RPMI7951 (cell line): ENCODE measurements at regions not wholly inside any gene's neighbourhood (a gene's known extent, or its start where the extent isn't known, plus 50 kb on each side); places are given as distances from the start of the nearest gene placed in this dataset.
"Not testable (repeated sequence)": the region's sequence is repeated elsewhere in the genome, so short reads cannot be mapped to it uniquely, and the experiment has no call there.

Experiments
- DNase-seq: peaks from one replicate; pipeline ENCODE4 v3.0.0-alpha.2; 2012; ENCODE audit warnings: low read depth

- DNase-seq: no peak
These were observed 528.7 kb upstream of the DPP6 start for GRCh38 chr7:153523320-153524015.

GRCh38 chr7:153524070-153524601, 528.1 kb upstream of the DPP6 start:
- DNase-seq: no peak

- no peak for DNase-seq
These were observed 523.1 kb upstream of the DPP6 start for GRCh38 chr7:153529100-153529499.

DNA sequence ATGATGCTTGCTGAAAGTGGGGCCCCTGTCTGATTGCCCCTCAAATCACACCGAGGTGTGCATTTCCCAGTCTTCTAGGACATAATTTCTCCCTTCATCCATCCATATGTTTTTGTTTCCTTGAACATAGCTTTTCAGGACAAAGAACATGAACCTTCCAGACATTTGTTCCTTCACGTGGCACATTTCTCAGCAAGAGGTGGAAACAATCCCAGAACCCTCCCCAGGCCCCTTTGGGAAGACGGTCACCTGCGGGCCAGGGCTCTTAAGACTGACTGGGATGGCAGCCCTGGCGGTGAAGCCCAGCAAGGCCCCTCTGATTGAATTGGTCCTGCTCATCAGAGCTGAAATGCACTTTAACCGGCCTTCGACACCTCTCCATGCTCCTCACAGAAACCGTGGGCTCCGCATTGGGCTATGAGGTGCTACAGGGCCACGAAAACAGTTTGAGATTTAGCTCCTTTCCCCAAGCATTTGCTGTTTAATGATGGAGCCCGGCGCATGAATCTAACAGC, 522.5 kb upstream of the DPP6 start:
- DNase-seq: no peak

DNA sequence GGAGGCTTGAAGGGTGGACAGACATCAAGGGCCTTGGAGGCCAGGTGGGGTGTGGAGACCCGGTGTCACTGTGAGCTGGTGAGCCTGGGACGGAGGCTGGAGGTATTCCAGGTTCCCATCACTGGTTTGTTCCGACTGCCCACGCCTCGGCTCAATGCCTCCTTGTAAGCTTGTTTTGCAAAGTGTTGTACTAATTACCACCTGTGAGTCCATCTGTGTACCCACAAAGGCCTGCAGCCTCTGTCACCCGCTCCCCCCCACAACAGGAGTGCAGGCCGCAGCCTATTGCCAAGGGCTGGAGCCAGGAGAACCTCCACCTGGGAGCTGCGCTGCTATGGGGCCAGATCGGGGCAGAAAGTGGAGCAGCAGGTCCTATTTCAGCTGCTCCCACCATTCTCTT, 521.8 kb upstream of the DPP6 start:
- DNase-seq: no peak

GRCh38 chr7:153532326-153532725, 519.9 kb upstream of the DPP6 start:
- DNase-seq: no peak

DNA sequence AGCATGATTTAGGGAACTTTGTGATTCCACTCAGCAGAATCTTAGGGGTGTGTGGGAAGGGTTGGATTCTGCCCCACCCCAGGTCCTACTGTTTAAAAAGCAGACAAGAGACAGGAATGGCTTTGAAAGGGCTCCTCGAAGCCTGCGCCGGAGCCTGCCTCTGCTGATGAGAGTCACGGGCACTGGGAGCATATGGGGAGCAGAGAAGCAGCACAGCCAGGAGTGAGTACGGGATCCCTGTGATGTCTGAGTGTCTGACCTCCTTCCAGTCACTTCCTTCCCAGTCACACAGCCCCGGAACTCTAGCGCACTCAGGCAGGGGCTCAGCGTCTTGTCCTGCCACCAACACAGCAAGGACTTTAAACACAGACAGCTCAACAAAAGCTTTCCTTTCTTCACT, 514.9 kb upstream of the DPP6 start:
- no peak for DNase-seq

DNA sequence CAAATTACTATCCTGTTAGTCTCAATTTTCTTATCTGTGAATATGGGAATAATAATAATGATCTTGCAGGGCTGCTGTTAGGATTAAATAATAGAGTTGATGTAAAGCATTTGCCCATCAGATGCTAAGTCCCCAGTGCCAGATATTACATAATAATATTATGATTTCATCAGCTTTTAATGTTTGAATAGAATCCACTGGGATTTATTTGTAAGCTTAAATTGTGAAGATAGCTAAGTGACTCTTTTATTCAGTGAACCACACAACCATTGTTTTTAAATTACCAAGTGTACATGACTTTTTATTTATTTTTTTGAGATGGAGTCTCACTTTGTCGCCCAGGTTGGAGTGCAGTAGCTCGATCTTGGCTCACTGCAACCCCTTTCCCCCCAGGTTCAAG, 510.3 kb upstream of the DPP6 start:
- DNase-seq: no peak

- DNase-seq: no peak
These were observed 509.0 kb upstream of the DPP6 start for GRCh38 chr7:153543232-153543631.

GRCh38 chr7:153550173-153550572, 502.0 kb upstream of the DPP6 start:
- no peak for DNase-seq

DNA sequence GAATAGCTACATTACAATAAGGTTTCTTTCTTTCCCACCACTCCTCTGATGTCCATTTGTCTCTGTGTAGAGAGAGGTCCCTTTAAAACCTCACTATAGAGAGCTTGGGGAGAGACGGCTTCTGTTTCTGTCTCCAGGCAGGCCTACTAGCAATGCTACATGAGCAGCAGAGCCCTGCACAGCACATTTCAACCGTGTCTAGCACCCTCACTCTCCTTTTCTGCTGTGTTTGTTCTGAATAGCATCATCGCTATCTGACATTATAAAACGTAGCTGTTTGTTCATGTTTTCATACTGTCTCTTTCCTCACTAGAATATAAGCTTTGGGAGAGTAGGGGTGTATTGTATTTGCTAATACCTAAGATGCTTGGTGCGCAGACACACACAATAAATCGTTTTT, 487.8 kb upstream of the DPP6 start:
- DNase-seq: no peak

- no peak for DNase-seq
These were observed 485.9 kb upstream of the DPP6 start for GRCh38 chr7:153566324-153566723.

DNA sequence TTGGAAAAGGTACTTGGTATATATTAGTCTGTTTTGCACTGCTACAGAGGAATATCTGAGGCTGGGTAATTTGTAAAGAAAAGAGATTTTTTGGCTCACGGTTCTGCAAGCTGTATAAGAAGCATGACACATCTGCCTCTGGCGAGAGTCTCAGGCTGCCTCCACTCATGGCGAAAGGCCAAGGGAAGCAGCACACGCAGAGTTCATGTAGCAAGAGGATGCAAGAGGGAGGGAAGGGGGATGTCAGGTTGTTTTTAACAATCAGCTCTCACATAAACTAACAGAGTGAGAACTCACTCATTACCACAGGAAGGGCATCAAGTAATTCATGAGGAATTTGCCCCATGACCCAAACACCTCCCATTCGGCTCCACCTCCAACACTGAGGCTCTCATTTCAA, 484.8 kb upstream of the DPP6 start:
- peak; percentile 36 for DNase-seq

DNA sequence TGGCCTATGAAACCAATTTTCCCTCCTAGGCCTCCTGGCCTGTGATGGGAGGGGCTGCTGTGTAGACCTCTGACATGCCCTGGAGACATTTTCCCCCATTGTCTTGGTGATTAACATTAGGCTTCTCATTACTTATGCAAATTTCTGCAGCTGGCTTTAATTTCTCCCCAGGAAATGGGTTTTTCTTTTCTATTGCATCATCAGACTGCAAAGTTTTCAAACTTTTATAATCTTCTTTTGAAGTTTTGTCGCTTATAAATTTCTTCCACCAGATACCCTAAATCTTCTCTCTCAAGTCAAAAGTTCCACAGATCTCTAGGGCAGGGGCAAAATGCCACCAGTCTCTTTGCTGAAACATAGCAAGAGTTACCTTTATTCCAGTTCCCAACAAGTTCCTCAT, 482.7 kb upstream of the DPP6 start:
- DNase-seq: not testable (repeated sequence)

GRCh38 chr7:153576096-153576495, 476.1 kb upstream of the DPP6 start:
- DNase-seq: no peak

DNA sequence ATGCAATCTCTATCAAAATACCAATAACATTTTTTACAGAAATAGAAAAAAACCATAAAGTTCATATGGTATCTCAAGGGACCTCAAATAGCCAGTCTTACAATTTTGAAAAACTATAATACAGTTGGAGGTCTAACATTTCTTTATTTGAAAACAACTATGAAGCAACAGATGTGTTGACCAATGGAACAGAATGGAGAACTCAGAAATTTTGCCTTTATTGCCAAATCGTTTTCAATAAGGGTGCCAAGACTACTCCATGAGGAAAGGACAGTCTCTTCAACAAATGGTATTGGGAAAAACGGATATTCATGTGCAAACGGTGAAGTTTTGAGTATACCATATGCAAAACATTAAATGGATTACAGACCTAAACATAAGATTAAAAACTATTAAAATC, 470.8 kb upstream of the DPP6 start:
- no peak for DNase-seq

DNA sequence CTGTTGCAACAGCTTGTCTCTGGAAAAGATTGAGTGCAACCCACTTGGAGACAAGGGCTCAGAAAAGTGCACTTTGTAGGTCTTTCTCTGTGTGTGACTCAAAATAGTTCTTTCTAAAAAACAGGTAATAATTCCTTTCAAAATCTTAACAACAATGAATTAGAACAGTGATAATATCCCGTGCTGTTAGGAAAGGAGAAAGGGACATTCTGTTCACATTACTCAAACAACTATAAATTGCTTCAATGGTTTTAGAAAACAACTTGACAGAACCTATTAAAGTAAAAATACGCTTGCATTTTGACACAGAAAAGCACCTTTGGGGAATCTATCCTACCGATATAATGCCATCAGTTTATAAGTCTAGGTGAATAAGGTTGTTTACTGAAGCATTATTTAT, 468.1 kb upstream of the DPP6 start:
- DNase-seq: no peak

DNA sequence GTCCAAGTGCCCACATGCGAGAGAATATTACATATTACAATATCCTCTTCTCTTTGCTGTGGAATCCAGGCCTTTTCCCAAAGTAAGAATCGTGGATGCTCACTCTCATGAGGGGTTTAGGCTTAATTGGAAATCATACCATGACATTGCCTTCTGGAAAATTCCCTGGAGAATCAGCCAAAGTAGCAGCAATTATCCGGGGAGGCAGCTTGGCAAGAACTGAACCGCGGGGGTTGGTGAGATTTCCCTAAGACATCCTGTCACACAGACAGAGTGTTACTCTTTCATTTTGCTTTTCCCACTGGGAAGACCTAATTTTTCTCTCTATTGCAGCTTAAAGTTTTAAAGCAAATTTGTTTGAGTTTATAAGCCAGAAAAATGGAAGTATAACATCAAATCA, 463.6 kb upstream of the DPP6 start:
- DNase-seq: no peak

DNA sequence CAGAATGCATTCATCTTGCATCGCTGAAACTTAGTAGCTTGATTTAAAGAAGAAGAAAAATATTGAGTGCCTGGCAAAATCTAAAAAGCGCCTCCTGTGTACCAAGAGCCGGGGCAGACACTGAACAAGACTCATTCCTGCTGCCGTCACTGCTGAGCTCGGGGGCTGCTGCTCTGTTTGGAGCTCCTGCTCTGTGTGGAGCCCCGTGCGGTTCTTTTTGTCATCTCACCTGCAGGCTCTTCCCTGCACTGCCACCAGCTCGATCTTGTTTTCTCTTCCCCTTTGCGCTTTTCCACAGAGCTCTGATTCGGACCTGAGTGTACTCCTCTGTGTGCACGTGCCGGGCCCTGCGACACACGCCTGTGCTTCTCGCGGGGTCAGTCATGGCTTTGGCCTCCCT, 462.1 kb upstream of the DPP6 start:
- DNase-seq: no peak

DNA sequence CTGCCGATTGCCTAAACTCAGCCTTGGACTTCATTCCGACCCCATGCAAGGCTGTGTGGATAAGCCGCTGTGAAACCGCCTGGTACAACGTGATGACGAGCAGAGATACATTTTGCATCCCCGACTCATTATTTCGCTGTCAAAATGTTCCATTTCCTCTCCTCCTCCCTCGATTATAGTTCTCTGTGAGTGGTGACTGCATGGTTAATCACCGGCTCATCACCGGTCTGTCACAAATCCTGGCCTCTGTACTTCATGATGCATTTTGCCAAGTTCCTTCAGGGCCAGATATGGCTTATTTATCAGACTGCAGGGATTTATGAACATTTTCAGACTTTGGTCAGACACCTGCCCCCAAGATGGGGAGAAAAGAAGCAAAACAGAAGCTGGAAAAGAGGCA, 461.6 kb upstream of the DPP6 start:
- no peak for DNase-seq

DNA sequence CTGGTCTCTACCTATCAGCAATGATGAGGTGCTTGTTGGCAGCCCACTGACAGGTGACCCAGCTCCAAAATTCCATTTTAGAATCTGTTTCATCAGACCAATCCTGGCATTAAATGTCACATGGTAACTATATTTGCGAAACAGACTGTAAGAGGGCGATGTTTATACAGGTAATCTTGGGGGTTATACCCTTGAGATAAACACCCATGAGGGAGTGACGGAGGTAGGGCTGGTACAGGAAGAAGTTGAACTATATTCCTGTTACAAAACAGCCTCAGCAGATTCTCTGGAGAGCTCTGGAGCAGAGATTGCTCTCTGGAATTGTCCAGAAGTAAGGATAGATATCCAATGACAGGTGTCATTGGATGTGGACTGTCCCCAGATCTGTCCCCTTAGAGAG, 444.8 kb upstream of the DPP6 start:
- no peak for DNase-seq

GRCh38 chr7:153616711-153617325, 435.4 kb upstream of the DPP6 start:
- no peak for DNase-seq

- no peak for DNase-seq
These were observed 424.9 kb upstream of the DPP6 start for GRCh38 chr7:153627323-153627722.

- no peak for DNase-seq
These were observed 423.8 kb upstream of the DPP6 start for GRCh38 chr7:153628406-153628805.
